ENCODE measurements at regions not wholly inside any gene's neighbourhood (a gene's known extent, or its start where the extent isn't known, plus 50 kb on each side); places are given as distances from the start of the nearest gene placed in this dataset.

DNA sequence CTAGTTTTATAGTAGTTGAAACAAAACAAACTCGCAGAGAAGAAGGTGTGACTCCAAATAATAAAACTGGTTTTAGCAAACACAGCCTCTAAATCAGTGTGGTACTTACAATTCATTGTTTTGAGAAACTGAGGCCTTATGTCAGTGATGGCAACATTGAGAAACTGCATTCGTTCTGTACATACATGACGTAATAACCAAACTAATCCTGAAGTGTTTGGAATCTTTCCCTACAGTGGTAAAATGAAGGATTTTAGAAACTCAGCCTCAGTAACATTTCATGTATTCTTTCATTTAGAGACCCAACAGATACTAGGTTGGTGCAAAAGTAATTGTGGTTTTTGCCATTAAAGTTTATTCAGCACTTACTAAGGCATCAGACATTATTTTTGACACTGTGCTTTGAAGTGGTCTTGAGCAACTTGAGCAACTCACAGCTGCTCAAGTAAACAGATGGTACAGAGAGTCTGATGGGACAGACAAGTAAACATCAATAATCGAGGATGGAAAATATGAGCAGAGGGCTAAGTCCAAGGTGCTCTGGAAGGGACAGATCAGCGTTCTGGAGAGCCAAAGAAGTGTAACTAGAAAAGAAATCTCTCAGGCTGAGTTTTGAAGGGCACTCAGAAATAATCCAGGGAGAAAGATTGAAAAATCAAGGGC lies 390.8 kb upstream of the BOD1L1 start:
- Histone ChIP-seq H3K9me3 (no peaks in the 10 kb centered on the region), H3K4me1 (no peaks in the 10 kb centered on the region), H3K36me3 (no peaks in the 10 kb centered on the region), H3K4me3 (no peak overlapping the region), H3K27me3 (no peaks in the 10 kb centered on the region), H3K27ac (no peak overlapping the region)
- intact Hi-C loops (cut with DNase I; ENCODE audit: low total_unique reads) (no loop called here), in situ Hi-C loops (cut with MboI; ENCODE audit: low sequenced_read_pairs in 4 of 4) (no loop called here)
- TF ChIP-seq POLR2A (IDR thresholded peaks at IDR 0.05) = no peak
- TF ChIP-seq, protein P1, sequence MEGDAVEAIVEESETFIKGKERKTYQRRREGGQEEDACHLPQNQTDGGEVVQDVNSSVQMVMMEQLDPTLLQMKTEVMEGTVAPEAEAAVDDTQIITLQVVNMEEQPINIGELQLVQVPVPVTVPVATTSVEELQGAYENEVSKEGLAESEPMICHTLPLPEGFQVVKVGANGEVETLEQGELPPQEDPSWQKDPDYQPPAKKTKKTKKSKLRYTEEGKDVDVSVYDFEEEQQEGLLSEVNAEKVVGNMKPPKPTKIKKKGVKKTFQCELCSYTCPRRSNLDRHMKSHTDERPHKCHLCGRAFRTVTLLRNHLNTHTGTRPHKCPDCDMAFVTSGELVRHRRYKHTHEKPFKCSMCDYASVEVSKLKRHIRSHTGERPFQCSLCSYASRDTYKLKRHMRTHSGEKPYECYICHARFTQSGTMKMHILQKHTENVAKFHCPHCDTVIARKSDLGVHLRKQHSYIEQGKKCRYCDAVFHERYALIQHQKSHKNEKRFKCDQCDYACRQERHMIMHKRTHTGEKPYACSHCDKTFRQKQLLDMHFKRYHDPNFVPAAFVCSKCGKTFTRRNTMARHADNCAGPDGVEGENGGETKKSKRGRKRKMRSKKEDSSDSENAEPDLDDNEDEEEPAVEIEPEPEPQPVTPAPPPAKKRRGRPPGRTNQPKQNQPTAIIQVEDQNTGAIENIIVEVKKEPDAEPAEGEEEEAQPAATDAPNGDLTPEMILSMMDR (IDR thresholded peaks at IDR 0.05 in 4 of 5, conservative IDR thresholded peaks at IDR 0.05 in 1 of 5) = no peak
- DNase-seq (no peak), ATAC-seq (no peak)

GRCh38 chr4:14022456-14022855 lies 394.9 kb upstream of the BOD1L1 start:
- ATAC-seq (no peak), DNase-seq (no peak)
- in situ Hi-C loops (cut with MboI; ENCODE audit: low sequenced_read_pairs in 4 of 4) = no loop called here
- Histone ChIP-seq H3K27me3 (no peaks in the 10 kb centered on the region), H3K9me3 (no peaks in the 10 kb centered on the region), H3K27ac (no peak overlapping the region), H3K4me3 (no peak overlapping the region), H3K4me1 (no peaks in the 10 kb centered on the region), H3K36me3 (no peaks in the 10 kb centered on the region)
- no peak for TF ChIP-seq POLR2A (IDR thresholded peaks at IDR 0.05)
- TF ChIP-seq, protein P1 (IDR thresholded peaks at IDR 0.05 in 4 of 5, conservative IDR thresholded peaks at IDR 0.05 in 1 of 5) = no peak
- intact Hi-C loops (cut with DNase I; ENCODE audit: low total_unique reads) = no loop called here

DNA sequence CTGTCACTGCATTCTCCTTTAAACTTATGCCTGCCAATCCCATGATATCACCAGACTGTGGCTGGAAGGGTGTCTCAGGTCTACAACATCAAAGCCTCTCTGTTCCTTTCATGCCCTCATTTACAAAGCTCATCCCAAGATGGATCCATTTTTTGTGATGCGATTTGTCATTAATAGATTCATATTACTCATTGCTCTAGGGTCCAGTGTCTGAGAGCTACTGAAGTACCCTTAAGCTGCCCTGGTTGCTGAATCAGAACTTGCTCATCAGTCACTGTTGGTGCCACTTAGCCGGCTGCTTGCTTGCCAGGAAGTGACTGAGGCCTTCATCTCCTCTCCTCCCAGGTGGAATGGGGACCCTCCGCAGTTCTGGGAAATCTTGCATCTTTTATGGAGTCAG lies 395.5 kb upstream of the BOD1L1 start:
- Histone ChIP-seq H3K27ac (no peak overlapping the region), H3K9me3 (no peaks in the 10 kb centered on the region), H3K4me1 (no peaks in the 10 kb centered on the region), H3K4me3 (no peak overlapping the region), H3K27me3 (no peaks in the 10 kb centered on the region), H3K36me3 (no peaks in the 10 kb centered on the region)
- in situ Hi-C loops (cut with MboI; ENCODE audit: low sequenced_read_pairs in 4 of 4) (no loop called here), intact Hi-C loops (cut with DNase I; ENCODE audit: low total_unique reads) (no loop called here)
- TF ChIP-seq POLR2A (IDR thresholded peaks at IDR 0.05) = no peak
- TF ChIP-seq, protein P1 (IDR thresholded peaks at IDR 0.05 in 4 of 5, conservative IDR thresholded peaks at IDR 0.05 in 1 of 5) = no peak
- DNase-seq = no peak
- no peak for ATAC-seq

GRCh38 chr4:14023896-14024295 lies 396.4 kb upstream of the BOD1L1 start:
- Histone ChIP-seq H3K27ac (no peak overlapping the region), H3K9me3 (no peaks in the 10 kb centered on the region), H3K27me3 (no peaks in the 10 kb centered on the region), H3K4me1 (no peaks in the 10 kb centered on the region), H3K4me3 (no peak overlapping the region), H3K36me3 (no peaks in the 10 kb centered on the region)
- DNase-seq = no peak
- no peak for ATAC-seq
- no peak for TF ChIP-seq POLR2A (IDR thresholded peaks at IDR 0.05)
- in situ Hi-C loops (cut with MboI; ENCODE audit: low sequenced_read_pairs in 4 of 4) (no loop called here), intact Hi-C loops (cut with DNase I; ENCODE audit: low total_unique reads) (no loop called here)

GRCh38 chr4:14025111-14025510 lies 397.6 kb upstream of the BOD1L1 start:
- Histone ChIP-seq H3K27ac (no peak overlapping the region), H3K27me3 (no peaks in the 10 kb centered on the region), H3K4me1 (no peaks in the 10 kb centered on the region), H3K9me3 (no peaks in the 10 kb centered on the region), H3K4me3 (no peak overlapping the region), H3K36me3 (no peaks in the 10 kb centered on the region)
- intact Hi-C loops (cut with DNase I; ENCODE audit: low total_unique reads) = no loop called here
- no peak for ATAC-seq
- TF ChIP-seq, protein P1 (IDR thresholded peaks at IDR 0.05 in 4 of 5, conservative IDR thresholded peaks at IDR 0.05 in 1 of 5) = no peak
- TF ChIP-seq POLR2A (IDR thresholded peaks at IDR 0.05) = no peak
- in situ Hi-C loops (cut with MboI; ENCODE audit: low sequenced_read_pairs in 4 of 4) = no loop called here
- no peak for DNase-seq

Data from gastrocnemius medialis (tissue), 4 donors.